ENCODE measurements at regions not wholly inside any gene's neighbourhood (a gene's known extent, or its start where the extent isn't known, plus 50 kb on each side); places are given as distances from the start of the nearest gene placed in this dataset.

- Histone ChIP-seq H2AFZ (replicated peaks) (no peak overlapping the region), H3K27me3 (no peaks in the 10 kb centered on the region), H4K20me1 (ENCODE audit: low read depth) (no peaks in the 10 kb centered on the region), H3K9ac (no peak overlapping the region), H3K4me1 (no peaks in the 10 kb centered on the region), H3K4me2 (no peak overlapping the region), H3K4me3 (no peak overlapping the region), H3K36me3 (no peaks in the 10 kb centered on the region), H3F3A (ENCODE audit: low read depth) (no peaks in the 10 kb centered on the region), H3K9me3 (ENCODE audit: low read depth) (no peaks in the 10 kb centered on the region), H3K79me2 (ENCODE audit: low read depth) (no peaks in the 10 kb centered on the region), H3K27ac (no peak overlapping the region)
- H3K27ac Mint-ChIP-seq: no peak overlapping the region
- H3K27me3 Mint-ChIP-seq (ENCODE audit: insufficient read depth, low read depth): no peaks in the 10 kb centered on the region
- TF ChIP-seq EZH2phosphoT487 (IDR thresholded peaks at IDR 0.05): no peak
- TF ChIP-seq EZH2 (IDR thresholded peaks at IDR 0.05): no peak
- no peak for TF ChIP-seq CTCF (IDR thresholded peaks at IDR 0.05)
- H3K4me1 Mint-ChIP-seq: no peaks in the 10 kb centered on the region
- DNase-seq (ENCODE audit: low spot score): no peak
- no peak overlapping the region for H3K4me3 Mint-ChIP-seq
- no peaks in the 10 kb centered on the region for H3K36me3 Mint-ChIP-seq
- no peaks in the 10 kb centered on the region for H3K9me3 Mint-ChIP-seq
Observed at GRCh38 chr3:166362698-166363097, 525.5 kb upstream of the BCHE start.

DNA sequence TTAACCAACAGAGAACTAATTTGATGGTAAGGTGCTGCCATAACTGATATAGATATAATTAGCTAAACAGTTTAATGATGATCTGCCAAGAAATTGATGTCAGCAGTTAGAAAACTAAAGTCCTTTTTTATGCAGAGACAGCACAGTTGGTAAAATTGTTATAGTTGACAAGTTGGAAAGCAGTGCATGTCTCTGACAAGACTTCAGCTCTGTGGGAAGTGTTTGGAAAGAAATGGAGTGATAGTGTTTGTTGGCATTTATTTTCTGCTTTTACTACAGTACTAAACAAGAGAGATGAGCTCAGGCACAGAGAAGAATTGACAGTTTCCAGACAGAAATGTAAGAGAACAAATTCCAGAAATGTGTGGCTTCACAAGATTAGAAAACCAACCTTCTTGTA, 523.5 kb upstream of the BCHE start:
- no peak overlapping the region for H3K4me2 ChIP-seq
- no peaks in the 10 kb centered on the region for H3F3A ChIP-seq (ENCODE audit: low read depth)
- Mint-ChIP-seq H3K27ac (no peak overlapping the region), H3K4me1 (no peaks in the 10 kb centered on the region), H3K27me3 (ENCODE audit: insufficient read depth, low read depth) (no peaks in the 10 kb centered on the region), H3K4me3 (no peak overlapping the region), H3K9me3 (no peaks in the 10 kb centered on the region), H3K36me3 (no peaks in the 10 kb centered on the region)
- no peaks in the 10 kb centered on the region for H3K36me3 ChIP-seq
- H3K27ac ChIP-seq: no peak overlapping the region
- no peaks in the 10 kb centered on the region for H3K27me3 ChIP-seq
- H3K9ac ChIP-seq: no peak overlapping the region
- H3K79me2 ChIP-seq (ENCODE audit: low read depth): no peaks in the 10 kb centered on the region
- H3K9me3 ChIP-seq (ENCODE audit: low read depth): no peaks in the 10 kb centered on the region
- H3K4me1 ChIP-seq: no peaks in the 10 kb centered on the region
- H3K4me3 ChIP-seq: no peak overlapping the region
- H2AFZ ChIP-seq (replicated peaks): no peak overlapping the region
- no peak for TF ChIP-seq EZH2phosphoT487 (IDR thresholded peaks at IDR 0.05)
- no peak for TF ChIP-seq CTCF (IDR thresholded peaks at IDR 0.05)
- no peak for TF ChIP-seq EZH2 (IDR thresholded peaks at IDR 0.05)
- DNase-seq (ENCODE audit: low spot score): no peak
- H4K20me1 ChIP-seq (ENCODE audit: low read depth): no peaks in the 10 kb centered on the region

DNA sequence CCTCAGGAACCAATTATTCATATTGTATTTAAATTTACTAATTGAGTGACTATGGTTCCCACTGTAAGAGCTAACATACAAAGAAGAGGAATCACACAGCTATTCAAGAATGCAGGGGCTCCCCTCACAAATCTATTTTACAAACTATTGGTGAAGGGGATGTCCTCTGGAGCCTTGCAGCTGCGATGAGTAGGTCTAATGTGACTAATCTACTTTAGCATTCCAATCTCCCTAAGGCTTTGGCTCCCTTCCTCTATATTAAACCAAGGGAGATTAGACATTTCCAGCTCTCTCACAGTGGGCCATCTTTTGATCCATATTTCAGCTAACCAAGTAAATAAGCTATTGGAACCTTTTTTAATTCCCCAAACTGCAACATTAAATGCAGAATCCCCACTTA, 514.2 kb upstream of the BCHE start:
- Histone ChIP-seq H3K4me2 (no peak overlapping the region), H3K27ac (no peak overlapping the region), H3K9ac (no peak overlapping the region), H4K20me1 (ENCODE audit: low read depth) (no peaks in the 10 kb centered on the region), H3K9me3 (ENCODE audit: low read depth) (no peaks in the 10 kb centered on the region), H3K4me3 (no peak overlapping the region), H3K36me3 (peaks cover 8% of the 10 kb centered on the region), H3F3A (ENCODE audit: low read depth) (no peaks in the 10 kb centered on the region), H3K79me2 (ENCODE audit: low read depth) (no peaks in the 10 kb centered on the region), H2AFZ (replicated peaks) (no peak overlapping the region), H3K4me1 (no peaks in the 10 kb centered on the region), H3K27me3 (no peaks in the 10 kb centered on the region)
- H3K4me1 Mint-ChIP-seq: no peaks in the 10 kb centered on the region
- no peak overlapping the region for H3K27ac Mint-ChIP-seq
- H3K27me3 Mint-ChIP-seq (ENCODE audit: insufficient read depth, low read depth): peaks cover 2% of the 10 kb centered on the region
- peaks cover 8% of the 10 kb centered on the region for H3K9me3 Mint-ChIP-seq
- TF ChIP-seq EZH2 (IDR thresholded peaks at IDR 0.05) (no peak), EZH2phosphoT487 (IDR thresholded peaks at IDR 0.05) (no peak), CTCF (IDR thresholded peaks at IDR 0.05) (no peak)
- DNase-seq (ENCODE audit: low spot score): no peak
- no peaks in the 10 kb centered on the region for H3K36me3 Mint-ChIP-seq
- no peak overlapping the region for H3K4me3 Mint-ChIP-seq
